ENCODE measurements at regions not wholly inside any gene's neighbourhood (a gene's known extent, or its start where the extent isn't known, plus 50 kb on each side); places are given as distances from the start of the nearest gene placed in this dataset.

- H3K4me1 Mint-ChIP-seq = no peaks in the 10 kb centered on the region
- H3K27ac Mint-ChIP-seq = no peak overlapping the region
- H3K27me3 Mint-ChIP-seq = peaks cover 42% of the 10 kb centered on the region
- no peak overlapping the region for H3K4me3 Mint-ChIP-seq
- no peaks in the 10 kb centered on the region for H3K36me3 Mint-ChIP-seq (ENCODE audit: low read depth)
- no peak for ATAC-seq (replicated peaks)
- H3K9me3 Mint-ChIP-seq = no peaks in the 10 kb centered on the region
Measured at GRCh38 chr16:86300746-86301481, 209.4 kb upstream of the FOXF1 start.

DNA sequence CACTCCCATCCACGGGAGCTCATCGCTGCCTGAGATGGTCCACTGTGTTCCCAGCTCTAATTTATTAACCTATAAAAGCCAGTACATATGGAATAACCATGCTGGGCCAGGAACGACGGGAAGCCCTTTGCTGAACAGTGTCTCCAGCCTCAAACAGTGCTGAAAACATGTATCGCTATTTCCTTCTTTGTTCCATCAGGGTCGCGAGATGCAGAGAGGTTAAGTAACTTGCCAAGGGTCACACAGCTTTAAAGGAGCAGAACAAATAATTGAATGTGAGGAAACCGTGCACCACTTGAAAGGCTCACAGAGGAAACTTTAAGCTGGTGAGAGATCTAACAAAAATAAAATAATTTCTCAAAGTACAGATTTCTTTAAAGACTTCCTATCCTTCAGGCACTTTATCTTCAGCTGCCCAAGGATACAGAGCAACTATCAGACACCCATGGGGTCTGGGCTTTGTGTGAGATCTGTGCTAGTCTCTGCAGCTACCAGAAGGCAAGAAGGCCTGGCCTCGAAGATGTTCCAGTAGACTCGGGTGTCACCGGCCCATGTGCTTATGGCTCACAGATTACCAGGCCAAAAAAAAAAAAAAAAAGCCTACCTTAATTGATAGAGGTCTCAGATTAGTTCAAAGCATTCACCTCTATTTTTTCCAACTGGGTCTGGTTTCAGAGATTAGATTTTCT is 207.8 kb upstream of the FOXF1 start:
- no peaks in the 10 kb centered on the region for H3K4me1 Mint-ChIP-seq
- peaks cover 38% of the 10 kb centered on the region for H3K27me3 Mint-ChIP-seq
- no peaks in the 10 kb centered on the region for H3K9me3 Mint-ChIP-seq
- ATAC-seq (replicated peaks) = no peak
- no peak overlapping the region for H3K4me3 Mint-ChIP-seq
- H3K36me3 Mint-ChIP-seq (ENCODE audit: low read depth) = no peaks in the 10 kb centered on the region
- H3K27ac Mint-ChIP-seq = no peak overlapping the region

- no peaks in the 10 kb centered on the region for H3K9me3 Mint-ChIP-seq
- H3K27ac Mint-ChIP-seq = no peak overlapping the region
- no peak overlapping the region for H3K4me3 Mint-ChIP-seq
- H3K27me3 Mint-ChIP-seq = peaks cover 27% of the 10 kb centered on the region
- H3K36me3 Mint-ChIP-seq (ENCODE audit: low read depth) = no peaks in the 10 kb centered on the region
- H3K4me1 Mint-ChIP-seq = no peaks in the 10 kb centered on the region
- ATAC-seq (replicated peaks) = no peak
Measured at GRCh38 chr16:86303787-86304678, 206.3 kb upstream of the FOXF1 start.

DNA sequence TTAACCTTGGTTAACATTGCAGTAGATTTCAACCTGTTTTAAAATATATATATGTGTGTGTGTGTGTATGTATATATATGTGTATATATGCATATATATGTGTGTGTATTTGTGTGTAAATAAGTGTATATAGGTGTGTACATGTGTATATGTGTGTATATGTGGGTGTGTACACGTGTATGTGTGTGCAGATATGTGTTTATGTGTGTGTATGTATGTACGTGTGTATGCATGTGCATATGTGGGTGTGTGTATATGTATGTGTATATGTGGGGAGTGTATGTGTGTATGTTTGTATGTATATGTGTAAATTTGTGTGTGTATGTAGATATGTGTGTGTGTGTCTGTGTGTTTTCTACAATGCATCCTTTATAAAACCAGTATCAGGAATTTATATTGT is 205.5 kb upstream of the FOXF1 start:
- H3K36me3 Mint-ChIP-seq (ENCODE audit: low read depth) = no peaks in the 10 kb centered on the region
- H3K27ac Mint-ChIP-seq = no peak overlapping the region
- no peak for ATAC-seq (replicated peaks)
- peaks cover 23% of the 10 kb centered on the region for H3K27me3 Mint-ChIP-seq
- H3K4me3 Mint-ChIP-seq = no peak overlapping the region
- H3K4me1 Mint-ChIP-seq = no peaks in the 10 kb centered on the region
- H3K9me3 Mint-ChIP-seq = no peaks in the 10 kb centered on the region

DNA sequence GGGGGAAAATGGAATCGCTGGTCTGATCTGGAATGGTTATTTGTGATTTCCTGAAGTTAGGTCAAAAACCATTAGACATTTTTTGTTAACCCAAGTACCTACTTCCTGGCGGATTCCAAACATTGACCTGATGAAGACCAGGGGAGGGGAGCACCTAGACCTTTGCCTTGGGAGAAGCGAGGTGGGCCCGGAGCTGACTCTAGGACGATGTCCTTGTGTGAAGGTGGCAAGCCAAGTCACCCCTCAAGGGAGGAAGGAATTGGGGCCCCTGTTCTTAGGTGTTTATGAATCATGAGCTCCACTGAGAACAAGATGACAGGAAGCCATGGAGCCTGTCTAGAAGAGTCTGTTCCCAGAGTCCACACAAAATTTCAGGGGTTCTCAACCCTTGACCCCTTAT is 204.9 kb upstream of the FOXF1 start:
- H3K27me3 Mint-ChIP-seq = peaks cover 17% of the 10 kb centered on the region
- H3K4me1 Mint-ChIP-seq = no peaks in the 10 kb centered on the region
- no peaks in the 10 kb centered on the region for H3K36me3 Mint-ChIP-seq (ENCODE audit: low read depth)
- no peak overlapping the region for H3K4me3 Mint-ChIP-seq
- no peaks in the 10 kb centered on the region for H3K9me3 Mint-ChIP-seq
- ATAC-seq (replicated peaks) = no peak
- no peak overlapping the region for H3K27ac Mint-ChIP-seq

DNA sequence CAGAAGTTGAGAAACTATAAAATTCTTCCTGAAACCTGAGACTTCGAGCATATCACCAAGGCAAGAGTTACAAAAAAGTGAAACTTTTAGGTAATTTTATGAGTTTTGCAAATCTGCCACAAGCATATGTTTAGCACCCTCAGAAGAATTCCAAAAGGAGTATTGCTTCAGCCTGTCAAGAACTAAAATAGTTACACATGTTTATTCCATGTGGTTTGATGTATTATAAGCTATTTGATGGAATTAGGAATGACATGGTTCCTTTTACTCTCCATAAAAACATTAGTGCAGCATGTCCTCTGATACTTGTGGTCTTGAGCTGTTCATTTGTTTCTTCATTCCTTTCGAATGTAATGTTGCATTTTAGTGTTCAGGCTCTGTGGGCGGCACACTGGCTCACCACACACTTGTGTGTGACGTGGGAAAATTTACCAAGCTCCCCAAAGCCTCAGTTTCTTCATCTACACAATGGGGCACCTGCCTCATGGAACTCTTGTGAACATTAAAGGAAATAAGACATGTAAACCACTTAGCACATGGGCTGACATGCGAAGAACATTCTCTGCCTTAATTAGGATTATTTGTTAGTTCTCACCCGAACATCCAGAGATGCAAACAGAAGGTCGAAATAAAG is 204.2 kb upstream of the FOXF1 start:
- ATAC-seq (replicated peaks) = no peak
- Mint-ChIP-seq H3K36me3 (ENCODE audit: low read depth) (no peaks in the 10 kb centered on the region), H3K4me3 (no peak overlapping the region), H3K4me1 (no peaks in the 10 kb centered on the region), H3K9me3 (no peaks in the 10 kb centered on the region), H3K27me3 (peaks cover 14% of the 10 kb centered on the region), H3K27ac (no peak overlapping the region)

DNA sequence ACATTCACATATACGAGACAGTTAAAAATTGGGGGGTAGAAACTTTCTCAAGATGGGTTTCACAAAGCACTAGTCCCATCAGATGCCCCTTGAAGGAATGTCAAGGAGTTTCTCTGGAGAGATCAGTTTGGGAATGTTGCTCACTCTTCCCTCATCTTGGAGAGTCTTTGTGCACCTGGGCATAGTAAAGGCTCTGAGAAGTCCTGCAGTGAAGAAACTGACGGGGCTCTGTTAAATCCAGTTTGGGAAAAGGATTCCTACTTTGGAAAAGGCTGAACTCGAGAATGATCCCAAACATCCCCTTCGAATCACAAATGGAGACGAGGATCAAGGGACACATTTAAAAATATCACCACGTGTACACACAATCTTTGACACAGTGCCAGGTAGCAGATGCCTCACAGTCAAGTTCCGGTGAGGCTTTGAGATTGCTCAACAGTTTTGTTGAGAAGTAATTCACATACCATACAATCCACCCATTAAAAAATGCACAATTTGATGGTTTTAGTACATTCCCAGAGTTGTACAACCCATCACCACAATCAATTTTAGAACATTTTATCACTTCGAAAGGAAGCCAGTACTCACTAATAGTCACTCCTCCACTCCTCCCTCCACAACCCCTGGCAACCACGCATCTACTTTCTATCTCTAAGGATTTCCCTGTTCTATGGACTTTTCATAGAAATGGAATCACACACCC is 203.4 kb upstream of the FOXF1 start:
- H3K9me3 Mint-ChIP-seq = no peaks in the 10 kb centered on the region
- H3K27me3 Mint-ChIP-seq = peaks cover 11% of the 10 kb centered on the region
- no peak for ATAC-seq (replicated peaks)
- no peak overlapping the region for H3K27ac Mint-ChIP-seq
- no peaks in the 10 kb centered on the region for H3K4me1 Mint-ChIP-seq
- H3K36me3 Mint-ChIP-seq (ENCODE audit: low read depth) = no peaks in the 10 kb centered on the region
- H3K4me3 Mint-ChIP-seq = no peak overlapping the region

- no peaks in the 10 kb centered on the region for H3K9me3 Mint-ChIP-seq
- H3K4me1 Mint-ChIP-seq = no peaks in the 10 kb centered on the region
- no peak for ATAC-seq (replicated peaks)
- H3K27ac Mint-ChIP-seq = no peak overlapping the region
- H3K4me3 Mint-ChIP-seq = no peak overlapping the region
- peaks cover 10% of the 10 kb centered on the region for H3K27me3 Mint-ChIP-seq
- no peaks in the 10 kb centered on the region for H3K36me3 Mint-ChIP-seq (ENCODE audit: low read depth)
Measured at GRCh38 chr16:86307514-86307903, 202.8 kb upstream of the FOXF1 start.

GRCh38 chr16:86308514-86308913 is 201.8 kb upstream of the FOXF1 start:
- H3K4me3 Mint-ChIP-seq = no peak overlapping the region
- H3K27me3 Mint-ChIP-seq = peaks cover 10% of the 10 kb centered on the region
- H3K27ac Mint-ChIP-seq = no peak overlapping the region
- no peaks in the 10 kb centered on the region for H3K9me3 Mint-ChIP-seq
- H3K4me1 Mint-ChIP-seq = no peaks in the 10 kb centered on the region
- no peak for ATAC-seq (replicated peaks)
- no peaks in the 10 kb centered on the region for H3K36me3 Mint-ChIP-seq (ENCODE audit: low read depth)

DNA sequence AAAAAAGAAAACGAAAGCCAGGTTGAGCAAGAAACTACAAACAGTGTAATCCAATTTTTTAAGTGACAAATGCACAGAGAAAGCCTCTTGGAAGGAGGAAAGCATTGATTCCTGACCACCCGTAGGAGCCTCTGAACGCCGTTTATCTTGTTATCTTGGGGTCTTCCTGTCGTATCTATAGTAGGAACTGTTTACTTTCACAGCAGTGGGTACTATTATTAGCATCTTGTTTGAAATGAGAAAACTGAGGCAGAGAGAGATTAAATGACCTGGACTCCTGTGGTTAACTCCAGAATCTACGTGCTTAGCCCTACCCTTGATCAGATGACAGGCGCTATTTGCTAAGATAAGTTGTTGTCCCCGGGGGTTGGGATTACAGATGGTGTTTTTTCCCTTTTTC is 196.7 kb upstream of the FOXF1 start:
- no peak for ATAC-seq (replicated peaks)
- peaks cover 4% of the 10 kb centered on the region for H3K27me3 Mint-ChIP-seq

DNA sequence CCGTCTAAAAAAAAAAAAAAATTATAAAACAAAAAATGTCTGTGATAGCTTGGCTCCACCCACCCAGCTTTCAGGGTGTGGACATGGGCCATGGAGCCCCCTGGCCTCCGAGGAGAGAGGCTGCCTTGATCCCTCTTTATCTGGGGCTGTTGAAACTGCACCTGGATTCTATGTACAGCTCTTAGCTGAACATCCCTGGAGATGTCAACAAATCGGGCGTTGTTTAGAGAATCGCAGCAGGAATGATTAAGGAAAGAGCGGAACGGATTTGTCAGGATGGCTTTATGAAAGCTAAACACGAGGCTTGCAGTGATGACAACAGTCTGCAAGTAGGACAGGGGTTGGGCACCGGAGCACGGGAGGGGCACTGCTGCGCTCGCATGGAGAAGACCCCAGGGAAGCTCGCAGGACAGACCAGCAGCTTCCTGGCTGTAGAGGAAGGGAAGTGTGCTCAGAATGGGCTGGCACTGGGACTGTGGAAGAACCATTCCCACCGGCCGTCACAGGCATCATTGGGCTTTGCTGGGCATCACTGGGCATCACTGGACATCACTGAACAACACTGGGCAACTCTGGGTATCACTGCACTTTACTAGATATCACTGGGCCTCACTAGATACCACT is 195.8 kb upstream of the FOXF1 start:
- Mint-ChIP-seq H3K27me3 (peaks cover 4% of the 10 kb centered on the region), H3K36me3 (ENCODE audit: low read depth) (no peaks in the 10 kb centered on the region), H3K9me3 (no peaks in the 10 kb centered on the region), H3K4me3 (no peak overlapping the region), H3K27ac (no peak overlapping the region), H3K4me1 (no peaks in the 10 kb centered on the region)
- ATAC-seq (replicated peaks) = no peak

More for the DNA sequence above, 196.7 kb upstream of the FOXF1 start:
- no peaks in the 10 kb centered on the region for H3K36me3 Mint-ChIP-seq (ENCODE audit: low read depth)
- H3K4me1 Mint-ChIP-seq = no peaks in the 10 kb centered on the region
- H3K9me3 Mint-ChIP-seq = no peaks in the 10 kb centered on the region
- no peak overlapping the region for H3K27ac Mint-ChIP-seq
- no peak overlapping the region for H3K4me3 Mint-ChIP-seq

DNA sequence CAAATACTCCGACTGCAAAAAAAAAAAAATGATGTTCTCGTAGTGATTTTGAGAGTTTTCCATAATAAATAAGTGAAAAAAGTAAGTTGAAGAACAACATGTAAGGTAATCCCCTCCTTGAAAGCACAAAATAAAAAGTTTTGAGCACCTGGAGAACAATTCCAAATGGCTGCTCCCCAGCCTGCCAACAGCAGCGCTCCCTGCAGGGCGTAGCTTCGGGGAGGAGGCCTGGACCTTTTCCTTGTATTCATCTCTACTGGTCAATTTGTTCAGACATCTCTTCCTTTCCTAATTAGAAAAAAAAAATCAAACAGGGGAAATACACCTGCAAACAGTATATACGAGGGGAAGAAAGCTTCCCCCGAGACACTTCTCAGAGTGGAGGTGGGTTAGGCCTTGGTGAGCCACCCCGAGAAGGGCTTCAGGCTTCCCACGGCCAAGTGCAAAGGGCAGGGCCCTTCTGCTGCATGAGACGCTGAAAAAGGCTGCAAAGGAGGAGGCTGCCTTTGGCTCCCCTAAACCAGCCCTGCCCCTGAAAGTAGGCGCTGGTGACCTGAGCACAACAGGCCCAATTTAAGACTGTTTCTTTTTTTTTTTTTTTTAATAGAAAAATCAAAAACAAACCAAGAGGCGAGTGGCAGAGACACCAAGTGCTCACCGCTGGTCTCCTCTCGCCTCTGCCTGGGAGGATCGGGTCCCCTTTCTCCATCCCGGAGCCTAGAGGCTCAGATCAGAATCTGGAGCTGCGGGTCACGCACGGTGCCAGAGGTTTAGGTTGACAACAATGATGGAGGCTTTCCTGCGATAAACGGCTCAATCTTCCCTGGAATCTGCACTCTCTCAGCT is 193.1 kb upstream of the FOXF1 start:
- Mint-ChIP-seq H3K36me3 (ENCODE audit: low read depth) (no peaks in the 10 kb centered on the region), H3K9me3 (no peaks in the 10 kb centered on the region), H3K27ac (no peak overlapping the region), H3K27me3 (peaks cover 3% of the 10 kb centered on the region), H3K4me1 (no peaks in the 10 kb centered on the region), H3K4me3 (no peak overlapping the region)
- no peak for ATAC-seq (replicated peaks)

Measured in activated T-helper 17 cell treated with anti-CD3 and anti-CD28 coated beads, Interleukin-2, amount 50 U/mL, for 72 hours (primary cell).